ENCODE measurements at regions not wholly inside any gene's neighbourhood (a gene's known extent, or its start where the extent isn't known, plus 50 kb on each side); places are given as distances from the start of the nearest gene placed in this dataset.
"Not testable (repeated sequence)": the region's sequence is repeated elsewhere in the genome, so short reads cannot be mapped to it uniquely, and the experiment has no call there.

- H3K4me3 ChIP-seq (ENCODE audit: low read depth, low read length, poor library complexity, severe bottlenecking): no peak overlapping the region
- no peaks in the 10 kb centered on the region for H3K27me3 ChIP-seq (replicated peaks; ENCODE audit: insufficient read depth, low read depth, low read length, poor library complexity)
- ChIA-PET CTCF (no interaction called here), POLR2A (ENCODE audit: low non-redundant PET) (no interaction called here)
- TF ChIP-seq EZH2 (IDR thresholded peaks at IDR 0.05; ENCODE audit: borderline replicate concordance, low read depth, low read length, poor library complexity, severe bottlenecking) (no peak), CTCF (conservative IDR thresholded peaks at IDR 0.05; ENCODE audit: low read depth, low read length) (no peak)
- intact Hi-C loops (cut with micrococcal nuclease; ENCODE audit: unreplicated experiment): no loop called here
- H3K36me3 ChIP-seq (ENCODE audit: insufficient read depth, low read length, poor library complexity, severe bottlenecking): no peaks in the 10 kb centered on the region
- BruUV-seq (replicated peaks): no TSS peak
- H3K4me1 ChIP-seq (ENCODE audit: insufficient read depth, low read length, poor library complexity, severe bottlenecking): no peaks in the 10 kb centered on the region
- H3K9me3 ChIP-seq (ENCODE audit: low read depth, low read length, poor library complexity, severe bottlenecking): peaks cover 36% of the 10 kb centered on the region
- DNase-seq (ENCODE audit: low spot score): no peak
- H3K27ac ChIP-seq (ENCODE audit: low read depth, low read length, poor library complexity, severe bottlenecking): no peak overlapping the region
Measured at GRCh38 chr4:12446256-12446655, 1017.6 kb upstream of the HS3ST1 start.

- intact Hi-C loops (cut with micrococcal nuclease; ENCODE audit: unreplicated experiment): no loop called here
- no peaks in the 10 kb centered on the region for H3K4me1 ChIP-seq (ENCODE audit: insufficient read depth, low read length, poor library complexity, severe bottlenecking)
- no peak for TF ChIP-seq CTCF (conservative IDR thresholded peaks at IDR 0.05; ENCODE audit: low read depth, low read length)
- no peak for TF ChIP-seq EZH2 (IDR thresholded peaks at IDR 0.05; ENCODE audit: borderline replicate concordance, low read depth, low read length, poor library complexity, severe bottlenecking)
- no TSS peak for BruUV-seq (replicated peaks)
- H3K4me3 ChIP-seq (ENCODE audit: low read depth, low read length, poor library complexity, severe bottlenecking): no peak overlapping the region
- ChIA-PET POLR2A (ENCODE audit: low non-redundant PET) (no interaction called here), CTCF (no interaction called here)
- no peaks in the 10 kb centered on the region for H3K36me3 ChIP-seq (ENCODE audit: insufficient read depth, low read length, poor library complexity, severe bottlenecking)
- peaks cover 41% of the 10 kb centered on the region for H3K9me3 ChIP-seq (ENCODE audit: low read depth, low read length, poor library complexity, severe bottlenecking)
- no peak overlapping the region for H3K27ac ChIP-seq (ENCODE audit: low read depth, low read length, poor library complexity, severe bottlenecking)
- DNase-seq (ENCODE audit: low spot score): no peak
- H3K27me3 ChIP-seq (replicated peaks; ENCODE audit: insufficient read depth, low read depth, low read length, poor library complexity): no peaks in the 10 kb centered on the region
Measured at GRCh38 chr4:12445711-12446235, 1017.1 kb upstream of the HS3ST1 start.

- peaks cover 48% of the 10 kb centered on the region for H3K9me3 ChIP-seq (ENCODE audit: low read depth, low read length, poor library complexity, severe bottlenecking)
- no peaks in the 10 kb centered on the region for H3K36me3 ChIP-seq (ENCODE audit: insufficient read depth, low read length, poor library complexity, severe bottlenecking)
- TF ChIP-seq EZH2 (IDR thresholded peaks at IDR 0.05; ENCODE audit: borderline replicate concordance, low read depth, low read length, poor library complexity, severe bottlenecking) (no peak), CTCF (conservative IDR thresholded peaks at IDR 0.05; ENCODE audit: low read depth, low read length) (no peak)
- POLR2A ChIA-PET (ENCODE audit: low non-redundant PET): no interaction called here
- BruUV-seq (replicated peaks): no TSS peak
- CTCF ChIA-PET: no interaction called here
- no peak overlapping the region for H3K27ac ChIP-seq (ENCODE audit: low read depth, low read length, poor library complexity, severe bottlenecking)
- no peak overlapping the region for H3K4me3 ChIP-seq (ENCODE audit: low read depth, low read length, poor library complexity, severe bottlenecking)
- H3K27me3 ChIP-seq (replicated peaks; ENCODE audit: insufficient read depth, low read depth, low read length, poor library complexity): no peaks in the 10 kb centered on the region
- H3K4me1 ChIP-seq (ENCODE audit: insufficient read depth, low read length, poor library complexity, severe bottlenecking): no peaks in the 10 kb centered on the region
- intact Hi-C loops (cut with micrococcal nuclease; ENCODE audit: unreplicated experiment): no loop called here
- no peak for DNase-seq (ENCODE audit: low spot score)
Measured at GRCh38 chr4:12439633-12440305, 1011.1 kb upstream of the HS3ST1 start.

- H3K4me3 ChIP-seq (ENCODE audit: low read depth, low read length, poor library complexity, severe bottlenecking); H3K4me1 ChIP-seq (ENCODE audit: insufficient read depth, low read length, poor library complexity, severe bottlenecking); POLR2A ChIA-PET (ENCODE audit: low non-redundant PET); H3K27me3 ChIP-seq (replicated peaks; ENCODE audit: insufficient read depth, low read depth, low read length, poor library complexity); CTCF ChIA-PET; H3K27ac ChIP-seq (ENCODE audit: low read depth, low read length, poor library complexity, severe bottlenecking); DNase-seq (ENCODE audit: low spot score); BruUV-seq (replicated peaks); H3K36me3 ChIP-seq (ENCODE audit: insufficient read depth, low read length, poor library complexity, severe bottlenecking); intact Hi-C loops (cut with micrococcal nuclease; ENCODE audit: unreplicated experiment): not testable (repeated sequence)
- peaks cover 24% of the 10 kb centered on the region for H3K9me3 ChIP-seq (ENCODE audit: low read depth, low read length, poor library complexity, severe bottlenecking)
Measured at GRCh38 chr4:12431259-12431658, 1002.6 kb upstream of the HS3ST1 start.

Data from A673 (cell line).